GM21360 (cell line): ENCODE measurements at regions not wholly inside any gene's neighbourhood (a gene's known extent, or its start where the extent isn't known, plus 50 kb on each side); places are given as distances from the start of the nearest gene placed in this dataset.
"Not testable (repeated sequence)": the region's sequence is repeated elsewhere in the genome, so short reads cannot be mapped to it uniquely, and the experiment has no call there.

Experiments used
- ATAC-seq: cut with Tn5 transposase; IDR thresholded peaks from one replicate; pipeline ENCODE4 v1.9.1; 2021; ENCODE audit warnings: mild to moderate bottlenecking, moderate library complexity; ENCODE audit not compliant: unreplicated experiment

DNA sequence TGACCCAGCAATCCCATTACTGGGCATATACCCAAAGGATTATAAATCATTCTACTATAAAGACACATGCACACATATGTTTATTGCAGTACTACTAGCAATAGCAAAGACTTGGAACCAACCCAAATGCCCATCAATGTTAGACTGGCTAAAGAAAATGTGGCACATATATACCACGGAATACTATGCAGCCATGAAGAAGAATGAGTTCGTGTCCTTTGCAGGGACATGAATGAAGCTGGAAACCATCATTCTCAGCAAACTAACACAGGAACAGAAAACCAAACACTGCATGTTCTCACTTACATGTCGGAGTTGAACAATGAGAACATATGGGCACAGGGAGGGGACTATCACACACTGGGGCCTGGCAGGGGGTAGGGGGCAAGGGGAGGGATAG is 183.0 kb downstream of the HACE1 start:
- not testable (repeated sequence) for ATAC-seq

DNA sequence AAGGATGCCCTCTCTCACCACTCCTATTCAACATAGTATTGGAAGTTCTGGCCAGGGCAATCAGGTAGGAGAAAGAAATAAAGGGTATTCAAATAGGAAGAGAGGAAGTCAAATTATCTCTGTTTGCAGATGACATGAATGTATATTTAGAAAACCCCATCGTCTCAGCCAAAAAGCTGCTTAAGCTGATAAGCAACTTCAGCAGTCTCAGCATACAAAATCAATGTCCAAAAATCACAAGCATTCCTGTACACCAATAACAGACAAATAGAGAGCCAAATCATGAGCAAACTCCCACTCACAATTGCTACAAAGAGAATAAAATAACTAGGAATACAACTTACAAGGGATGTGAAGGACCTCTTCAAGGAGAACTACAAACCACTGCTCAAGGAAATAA is 184.6 kb downstream of the HACE1 start:
- not testable (repeated sequence) for ATAC-seq

- not testable (repeated sequence) for ATAC-seq
Observed at GRCh38 chr6:104673078-104673477, 186.6 kb downstream of the HACE1 start.

DNA sequence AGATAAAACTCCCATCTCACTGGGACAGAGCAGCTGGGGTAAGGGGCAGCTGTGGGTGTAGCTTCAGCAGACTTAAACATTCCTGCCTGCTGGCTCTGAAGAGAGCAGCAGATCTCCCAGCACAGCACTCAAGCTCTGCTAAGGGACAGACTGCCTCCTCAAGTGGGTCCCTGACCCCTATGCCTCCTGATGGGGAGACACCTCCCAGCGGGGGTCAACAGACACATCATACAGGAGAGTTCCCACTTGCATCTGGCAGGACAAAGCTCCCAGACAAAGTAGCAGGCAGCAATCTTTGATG is 188.2 kb downstream of the HACE1 start:
- ATAC-seq = not testable (repeated sequence)

DNA sequence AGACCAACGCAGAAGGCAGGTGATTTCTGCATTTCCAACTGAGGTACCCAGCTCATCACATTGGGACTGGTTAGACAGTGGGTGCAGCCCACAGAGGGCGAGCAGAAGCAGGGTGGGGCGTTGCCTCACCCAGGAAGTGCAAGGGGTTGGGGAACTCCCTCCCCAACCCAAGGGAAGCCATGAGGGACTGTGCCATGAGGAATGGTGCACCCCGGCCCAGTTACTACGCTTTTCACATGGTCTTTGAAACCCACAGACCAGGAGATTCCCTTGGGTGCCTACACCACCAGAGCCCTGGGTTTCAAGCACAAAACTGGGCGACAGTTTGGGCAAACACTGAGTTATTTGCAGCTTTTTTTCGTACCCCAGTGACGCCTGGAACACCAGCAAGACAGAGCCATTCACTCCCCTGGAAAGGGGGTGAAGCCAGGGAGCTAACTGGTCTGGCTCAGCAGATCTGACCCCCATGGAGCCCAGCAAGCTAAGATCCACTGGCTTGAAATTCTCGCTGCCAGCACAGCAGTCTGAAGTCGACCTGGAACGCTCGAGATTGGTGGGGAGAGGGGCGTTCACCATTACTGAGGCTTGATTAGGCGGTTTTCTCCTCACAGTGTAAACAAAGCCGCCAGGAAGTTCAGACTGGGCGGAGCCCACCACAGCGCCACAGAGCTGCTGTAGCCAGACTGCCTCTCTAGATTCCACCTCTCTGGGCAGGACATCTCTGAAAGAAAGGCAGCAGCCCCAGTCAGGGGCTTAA is 188.7 kb downstream of the HACE1 start:
- not testable (repeated sequence) for ATAC-seq

DNA sequence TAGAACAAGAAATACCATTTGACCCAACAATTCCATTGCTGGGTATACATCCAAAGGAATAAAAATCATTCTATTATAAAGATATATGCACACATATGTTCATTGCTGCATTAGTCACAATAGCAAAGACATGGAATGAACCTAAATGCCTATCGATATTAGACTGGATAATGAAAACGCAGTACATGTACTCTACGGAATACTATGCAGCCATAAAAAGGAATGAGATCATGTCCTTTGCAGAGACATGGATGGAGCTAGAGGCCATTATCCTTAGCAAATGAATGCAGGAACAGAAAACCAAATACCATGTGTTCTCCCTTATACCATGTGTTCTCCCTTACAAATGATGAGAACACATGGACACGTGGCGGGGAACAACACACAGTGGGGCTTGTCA is 190.2 kb downstream of the HACE1 start:
- no peak for ATAC-seq

DNA sequence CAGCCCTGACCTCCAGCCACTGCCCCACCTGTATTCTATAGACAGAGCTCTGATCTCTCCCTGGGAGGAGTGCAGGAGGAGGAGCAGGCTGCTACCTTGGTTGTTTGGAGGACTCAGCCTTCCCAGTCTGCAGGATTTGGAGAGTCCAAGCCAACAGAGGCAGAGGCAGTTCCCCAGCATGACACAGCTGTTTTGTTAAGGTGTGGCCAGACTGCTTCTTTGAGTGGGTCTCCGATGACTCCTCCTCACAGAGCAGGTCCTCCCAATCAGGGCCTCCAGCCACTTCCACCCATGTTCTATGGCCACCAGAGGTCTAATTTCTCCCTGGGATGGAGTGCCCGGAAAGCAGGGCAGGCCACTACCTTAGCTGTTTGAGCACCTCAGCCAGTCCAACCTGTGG is 203.5 kb downstream of the HACE1 start:
- ATAC-seq = no peak

- no peak for ATAC-seq
Observed at GRCh38 chr6:104653781-104654180, 205.9 kb downstream of the HACE1 start.

- ATAC-seq = no peak
Observed at GRCh38 chr6:104648347-104648746, 211.4 kb downstream of the HACE1 start.

DNA sequence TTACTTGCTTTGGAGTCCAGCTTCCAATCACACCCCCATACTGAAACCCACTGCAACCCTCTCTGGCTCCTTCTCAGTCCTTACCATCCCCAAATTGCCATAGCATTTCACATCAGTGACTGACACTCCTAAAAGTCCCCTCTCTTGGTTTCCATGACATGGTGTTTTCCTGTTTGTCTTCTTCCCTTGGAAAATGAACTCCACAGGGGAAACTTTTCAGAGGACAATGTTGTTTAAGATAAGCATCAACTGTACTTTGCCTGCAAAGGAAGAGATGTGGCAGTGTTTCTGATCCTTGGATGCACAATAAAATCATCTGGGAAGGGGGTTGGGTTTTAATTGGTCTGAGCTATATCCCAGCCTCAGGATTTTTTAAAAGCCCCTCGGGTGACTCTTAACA is 214.9 kb downstream of the HACE1 start:
- no peak for ATAC-seq

- no peak for ATAC-seq
Observed at GRCh38 chr6:104642871-104643270, 216.8 kb downstream of the HACE1 start.

- no peak for ATAC-seq
Observed at GRCh38 chr6:104640761-104641160, 219.0 kb downstream of the HACE1 start.

GRCh38 chr6:104640150-104640700 is 219.5 kb downstream of the HACE1 start:
- ATAC-seq = no peak

GRCh38 chr6:104639668-104640067 is 220.1 kb downstream of the HACE1 start:
- peak; percentile 96 for ATAC-seq

DNA sequence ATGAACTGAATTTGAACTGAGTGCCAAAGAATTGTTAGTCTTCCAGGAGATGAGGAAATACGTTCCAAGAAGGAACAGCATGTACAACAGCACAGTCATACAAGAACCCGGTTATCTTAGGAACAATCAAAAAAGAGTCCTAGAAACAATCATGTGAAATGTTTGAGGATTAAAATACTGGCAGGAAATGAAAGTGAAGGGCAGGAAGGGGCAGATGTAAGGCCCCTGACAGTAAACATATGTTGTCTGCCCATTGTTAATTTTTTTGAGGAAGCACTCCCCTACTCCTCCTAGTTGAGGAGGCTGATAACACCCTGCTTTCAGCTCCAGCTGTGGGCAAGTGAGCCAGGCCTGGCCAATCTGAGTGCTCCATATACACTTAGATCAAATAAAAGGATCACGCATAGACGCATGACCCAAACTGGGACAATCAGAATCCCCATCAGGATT is 220.9 kb downstream of the HACE1 start:
- no peak for ATAC-seq

- no peak for ATAC-seq
Observed at GRCh38 chr6:104633125-104633524, 226.6 kb downstream of the HACE1 start.

- ATAC-seq = no peak
Observed at GRCh38 chr6:104632588-104632987, 227.1 kb downstream of the HACE1 start.

GRCh38 chr6:104630955-104631354 is 228.8 kb downstream of the HACE1 start:
- ATAC-seq = no peak

DNA sequence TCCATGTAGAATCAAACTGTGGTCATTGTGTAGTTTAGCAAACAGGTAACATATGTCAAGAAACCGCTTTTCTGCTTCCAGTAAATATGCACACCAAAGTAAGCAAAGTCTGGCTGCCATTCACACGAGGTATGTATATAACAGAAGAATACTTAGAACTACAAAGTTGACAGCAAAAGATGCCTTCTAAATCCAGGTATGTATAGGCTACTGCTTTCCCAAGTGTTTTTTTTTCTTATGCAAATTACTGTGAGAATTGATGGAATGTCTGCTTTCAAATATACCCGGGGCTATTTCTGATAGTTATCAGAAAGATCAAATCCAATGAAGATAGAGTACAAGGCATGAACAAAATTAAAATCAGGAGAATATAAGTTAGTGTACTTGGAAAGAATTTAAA is 229.2 kb downstream of the HACE1 start:
- ATAC-seq = no peak

GRCh38 chr6:104629826-104630225 is 229.9 kb downstream of the HACE1 start:
- no peak for ATAC-seq

DNA sequence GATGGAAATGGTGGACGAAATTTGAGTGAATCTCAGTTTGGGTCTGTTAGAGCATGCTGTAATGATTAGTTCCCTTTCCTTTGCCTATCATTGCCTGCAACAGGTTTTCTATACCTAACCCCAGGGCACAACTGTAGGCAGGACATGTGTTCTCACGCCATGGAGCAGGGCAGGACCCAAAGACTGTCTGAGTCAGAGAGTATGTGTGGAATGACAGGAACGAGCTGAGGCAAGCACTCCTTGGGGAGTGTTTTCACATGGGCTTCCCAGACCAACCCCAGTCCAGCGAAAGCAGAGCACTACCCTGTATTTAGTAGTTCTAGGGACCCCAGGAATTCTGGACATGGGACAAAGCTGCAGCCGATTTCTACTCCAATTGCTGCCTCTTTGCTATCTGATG is 234.2 kb downstream of the HACE1 start:
- no peak for ATAC-seq

GRCh38 chr6:104623052-104623690 is 236.5 kb downstream of the HACE1 start:
- peak; percentile 73 for ATAC-seq
